ENCODE measurements at regions not wholly inside any gene's neighbourhood (a gene's known extent, or its start where the extent isn't known, plus 50 kb on each side); places are given as distances from the start of the nearest gene placed in this dataset.
"Not testable (repeated sequence)": the region's sequence is repeated elsewhere in the genome, so short reads cannot be mapped to it uniquely, and the experiment has no call there.

DNA sequence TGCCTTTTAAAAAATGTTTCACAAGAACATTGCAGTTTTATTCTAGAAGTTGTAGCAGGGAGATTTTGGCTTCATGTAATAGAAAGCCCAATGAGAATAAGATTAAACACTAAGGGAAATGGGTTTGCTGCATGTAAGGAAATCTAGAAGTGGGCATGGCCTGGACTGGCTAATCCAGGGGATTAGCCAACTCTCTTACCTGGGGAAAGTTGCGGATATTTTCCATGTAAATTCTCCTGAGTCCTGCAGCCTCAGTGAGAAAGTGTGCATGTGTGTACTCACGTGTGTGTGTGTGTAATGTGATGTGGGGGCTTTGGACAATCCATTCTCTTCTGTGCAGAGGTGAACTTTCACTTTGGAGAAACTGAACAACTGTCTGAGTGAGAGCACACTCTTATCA, 775.1 kb upstream of the TPTE start:
- DNase-seq, result not testable (repeated sequence)

DNA sequence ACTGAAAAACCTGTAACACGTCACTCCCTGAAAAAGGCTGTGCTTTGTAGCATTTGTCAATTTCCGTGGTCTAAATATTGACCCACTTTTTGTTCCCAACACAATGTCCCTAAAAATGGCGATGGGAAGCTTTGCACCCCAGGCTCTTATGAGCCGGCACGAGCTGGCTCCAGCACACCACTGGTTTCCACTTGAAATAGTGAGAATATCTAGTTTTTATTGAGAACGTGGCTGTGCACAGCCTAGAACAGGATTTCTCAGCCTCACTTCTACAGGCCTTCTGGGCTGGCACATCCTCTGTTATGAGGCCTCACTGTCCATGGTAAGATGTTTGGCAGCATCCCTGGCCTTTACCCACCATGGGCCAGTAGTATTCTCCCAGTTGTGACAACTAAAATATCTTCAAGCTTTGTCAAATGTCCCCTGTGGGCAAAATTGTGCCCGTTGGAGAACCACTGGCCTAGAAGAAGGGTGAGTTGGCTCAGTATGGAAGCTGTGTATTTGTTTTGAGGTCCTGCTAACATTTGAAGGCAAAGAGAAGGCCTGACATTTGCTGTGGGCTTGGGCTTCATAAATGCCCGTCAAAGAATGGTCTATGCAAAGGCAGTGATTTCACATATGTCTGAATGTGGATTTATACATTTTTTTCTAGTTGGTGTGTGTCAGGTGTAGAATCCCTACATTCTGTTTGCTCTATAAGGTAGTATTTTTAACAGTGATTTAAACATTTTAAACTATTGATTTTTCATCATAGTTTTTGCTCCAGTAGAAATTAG, 774.4 kb upstream of the TPTE start:
- not testable (repeated sequence) for DNase-seq

DNA sequence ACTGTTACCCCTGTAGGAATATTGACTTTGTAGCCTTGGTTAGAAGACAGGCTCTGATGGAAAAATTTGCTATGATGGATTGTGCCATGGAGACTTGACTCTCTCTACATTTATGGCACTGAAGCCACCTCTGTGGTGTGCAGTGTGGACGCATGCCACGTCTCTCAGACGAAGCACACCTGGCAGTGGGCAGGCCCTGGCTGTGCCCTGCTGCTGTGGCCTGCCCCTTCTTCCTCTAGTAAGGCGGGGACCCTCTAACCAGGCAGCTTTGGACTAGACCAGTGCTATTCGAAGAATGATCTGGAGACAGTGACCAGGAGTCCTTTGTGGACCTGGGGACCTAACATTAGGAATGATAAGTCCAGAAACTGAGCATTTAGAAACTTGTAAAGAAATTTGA, 773.5 kb upstream of the TPTE start:
- not testable (repeated sequence) for DNase-seq

DNA sequence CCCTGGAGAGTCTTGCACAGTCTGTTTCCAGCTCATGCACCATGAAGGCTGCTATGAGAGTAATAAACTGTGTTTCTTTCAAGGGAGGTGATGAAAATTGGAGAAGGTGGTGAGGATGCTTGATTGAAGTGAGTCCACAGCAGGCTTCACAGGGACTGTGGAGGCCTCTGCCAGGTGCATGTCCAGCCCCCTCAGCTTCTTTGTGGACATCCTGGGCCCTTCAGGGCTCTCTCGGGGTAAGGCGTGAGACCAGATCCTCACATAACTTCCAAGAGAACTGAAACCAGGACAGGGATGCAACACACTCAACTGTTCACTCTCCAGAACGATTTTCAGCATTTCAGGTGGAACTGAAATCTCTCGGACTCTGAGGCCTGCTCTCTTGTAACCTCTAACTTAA, 772.9 kb upstream of the TPTE start:
- DNase-seq, result not testable (repeated sequence)

DNA sequence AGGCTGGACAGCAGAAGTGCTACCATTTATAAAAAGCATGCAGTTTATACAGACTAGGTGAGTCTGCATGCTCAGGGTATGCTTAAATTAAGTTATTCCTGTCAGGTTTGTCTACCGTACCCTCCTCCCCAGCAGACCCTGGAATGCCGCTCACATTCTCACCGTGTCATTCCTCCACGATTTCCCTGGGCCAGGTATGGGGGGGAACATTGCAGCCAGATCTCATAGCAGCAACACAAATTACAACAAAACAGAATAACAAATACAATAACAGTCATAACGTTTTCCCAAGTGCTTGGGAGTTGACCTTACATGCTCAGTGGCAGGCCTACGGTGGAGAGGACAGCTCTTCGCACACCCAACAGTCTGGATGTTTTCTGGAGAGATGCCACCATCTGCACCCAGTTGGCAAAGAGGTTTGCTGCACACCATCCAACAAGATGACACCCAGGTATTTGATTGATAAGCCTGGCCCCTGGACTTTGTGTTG, 771.6 kb upstream of the TPTE start:
- not testable (repeated sequence) for DNase-seq

DNA sequence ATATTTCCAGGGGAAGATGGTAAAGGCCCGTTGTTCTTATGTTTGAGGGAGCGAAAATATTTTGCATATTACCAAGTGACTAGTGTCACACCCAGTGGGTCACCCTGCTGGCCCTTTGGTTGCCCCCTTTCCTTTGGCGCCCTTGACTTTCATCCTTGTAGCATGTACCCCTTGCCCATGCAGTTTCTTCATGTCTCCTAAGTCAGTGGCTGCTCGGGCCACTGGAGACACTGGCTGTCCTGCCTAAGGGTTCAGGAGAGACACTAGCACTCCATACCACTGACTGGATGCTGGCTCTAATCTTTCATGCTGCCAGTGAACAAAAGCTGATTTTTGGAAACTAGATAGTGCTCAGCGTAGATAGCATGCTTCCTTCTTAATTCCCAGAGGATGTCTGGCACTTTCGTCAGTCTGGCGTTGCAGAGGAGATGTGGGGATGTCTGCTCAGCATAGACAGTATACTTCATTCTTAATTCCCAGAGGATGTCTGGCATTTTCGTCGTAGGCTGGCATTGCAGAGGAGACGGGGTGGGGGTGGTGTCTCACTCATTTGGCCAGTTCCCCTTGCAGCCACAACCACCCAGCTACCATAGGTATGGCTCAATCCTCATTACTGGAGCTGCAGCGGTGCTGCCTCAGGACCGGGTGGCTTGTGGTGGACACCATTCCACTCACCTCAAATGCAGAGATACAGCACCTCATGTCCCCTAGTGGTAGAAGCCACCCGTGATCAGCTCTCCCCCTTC, 770.9 kb upstream of the TPTE start:
- no peak for DNase-seq

DNA sequence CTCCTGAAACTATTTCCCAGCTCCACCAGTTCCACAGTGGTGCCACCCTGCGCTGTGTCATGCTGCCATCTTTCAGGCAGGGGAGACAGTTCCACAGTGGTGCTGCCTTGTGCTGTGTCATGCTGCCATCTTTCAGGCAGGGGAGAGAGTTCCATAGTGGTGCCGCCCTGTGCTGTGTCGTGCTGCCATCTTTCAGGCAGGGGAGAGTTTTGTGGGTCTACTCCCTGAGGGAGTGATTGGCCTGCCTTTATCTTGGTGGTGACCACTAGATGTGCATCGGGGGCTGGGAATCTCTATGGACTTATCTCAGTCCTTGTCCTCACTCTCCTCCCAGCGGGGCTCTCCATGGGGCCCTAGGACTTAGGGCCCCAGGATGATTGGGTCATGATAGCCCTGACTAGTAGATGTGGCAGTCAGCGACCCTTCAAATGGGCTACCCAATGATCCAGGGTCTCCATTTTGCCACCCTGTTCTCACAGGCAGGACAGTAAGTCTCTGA, 770.2 kb upstream of the TPTE start:
- not testable (repeated sequence) for DNase-seq

DNA sequence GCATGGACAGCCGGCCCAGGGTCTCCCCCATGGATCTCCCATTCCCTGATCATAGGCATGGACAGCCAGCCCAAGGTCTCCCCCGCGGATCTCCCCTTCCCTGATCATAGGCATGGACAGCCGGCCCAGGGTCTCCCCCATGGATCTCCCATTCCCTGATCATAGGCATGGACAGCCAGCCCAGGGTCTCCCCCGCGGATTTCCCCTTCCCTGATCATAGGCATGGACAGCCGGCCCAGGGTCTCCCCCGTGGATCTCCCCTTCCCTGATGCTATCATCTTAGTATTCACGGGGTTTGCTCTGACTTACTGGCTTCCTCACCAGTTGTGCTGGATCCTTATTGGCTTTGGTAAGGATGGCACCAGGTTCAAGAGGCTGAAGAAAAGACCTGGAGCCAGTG, 769.4 kb upstream of the TPTE start:
- not testable (repeated sequence) for DNase-seq

DNA sequence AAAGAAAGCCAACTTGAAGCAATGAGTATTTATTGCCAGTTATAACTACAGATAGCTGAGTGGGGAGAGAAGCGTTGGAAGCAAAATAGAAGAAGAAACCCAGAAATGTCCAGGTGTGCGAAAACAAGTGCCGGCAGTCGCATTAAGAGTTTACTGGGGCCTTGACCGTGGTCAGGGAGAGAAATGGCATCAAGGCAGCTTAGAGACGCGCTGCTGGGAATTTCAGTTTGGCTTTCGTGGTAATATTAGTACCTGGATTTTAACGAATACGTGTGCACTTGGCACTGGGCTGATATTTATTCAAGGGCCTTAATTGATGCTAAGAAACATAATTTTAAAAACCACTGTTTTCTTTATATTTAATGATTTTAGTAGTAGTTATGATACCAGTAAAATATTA, 767.9 kb upstream of the TPTE start:
- not testable (repeated sequence) for DNase-seq

DNA sequence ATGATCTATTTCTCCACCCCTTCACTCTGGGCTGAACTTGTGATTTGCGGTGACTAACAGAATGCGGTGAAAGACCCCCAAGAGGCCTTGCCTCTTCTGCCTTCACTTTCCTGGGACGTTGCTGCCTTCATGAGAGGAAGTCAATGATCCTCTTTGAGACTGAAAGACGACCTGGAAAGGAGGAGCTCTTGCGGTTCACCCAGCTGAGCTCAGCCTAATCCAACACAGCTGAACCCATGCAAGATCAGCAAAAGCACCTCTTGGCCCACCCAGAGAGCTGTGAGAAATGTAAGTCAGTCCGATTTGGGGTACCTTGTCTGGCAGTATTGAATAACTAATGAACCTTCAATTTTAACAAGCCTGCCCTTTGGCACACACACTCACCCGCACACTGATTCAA, 767.4 kb upstream of the TPTE start:
- no peak for DNase-seq

DNA sequence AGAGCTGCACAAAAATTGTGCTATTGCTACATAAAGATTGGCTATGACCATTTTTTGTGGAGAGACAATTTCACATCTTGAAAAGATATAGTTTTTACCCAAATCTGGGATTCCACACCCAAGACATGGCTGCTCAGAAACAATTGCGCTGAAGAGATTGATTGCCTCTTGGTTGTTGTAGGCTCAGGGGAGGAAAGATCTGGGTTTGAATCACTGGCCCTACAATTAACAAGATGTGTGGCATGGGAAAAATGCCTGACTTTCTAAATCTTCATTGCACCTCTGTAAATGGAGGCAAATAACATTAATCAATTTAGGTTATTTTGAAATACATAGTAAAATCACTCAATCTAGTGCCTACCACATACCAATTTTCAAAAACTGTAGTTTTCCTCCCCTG, 766.9 kb upstream of the TPTE start:
- not testable (repeated sequence) for DNase-seq

DNA sequence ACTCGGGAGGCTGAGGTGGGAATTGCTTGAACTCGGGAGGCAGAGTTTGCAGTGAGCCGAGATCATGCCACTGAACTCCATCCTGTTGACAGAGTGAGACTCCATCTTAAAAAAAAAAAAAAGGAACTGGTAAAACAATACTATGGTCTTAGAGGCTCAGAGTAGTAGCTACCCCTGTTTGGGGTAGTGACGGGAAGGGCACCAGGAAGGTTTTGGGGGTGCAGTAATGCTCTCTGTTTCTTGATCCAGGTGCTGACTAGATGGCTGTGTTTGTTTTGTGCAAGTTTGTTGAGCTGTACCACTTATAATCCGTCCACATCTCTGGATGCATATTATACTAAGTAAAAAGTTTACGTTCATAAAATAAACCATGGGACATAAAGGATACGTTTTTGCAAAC, 765.8 kb upstream of the TPTE start:
- DNase-seq, result no peak

DNA sequence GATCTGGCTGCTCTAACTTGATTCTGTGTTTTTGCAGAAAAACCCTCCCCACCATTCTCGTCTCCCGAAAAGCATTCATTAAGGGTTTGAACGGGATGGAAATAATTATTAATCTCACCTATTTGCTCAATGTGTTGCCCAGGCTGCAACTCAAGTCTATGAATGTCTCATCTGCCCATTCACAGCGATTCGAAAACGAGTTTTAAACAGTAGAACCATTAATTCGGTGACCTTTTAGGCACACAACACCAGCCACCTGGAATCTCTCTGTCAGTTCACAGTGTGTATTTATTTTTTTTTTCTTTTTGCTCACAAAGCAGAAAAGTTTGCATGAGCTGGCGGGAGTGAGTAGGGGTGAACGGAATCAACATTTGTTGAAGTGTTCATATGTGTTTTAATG, 764.7 kb upstream of the TPTE start:
- no peak for DNase-seq

DNA sequence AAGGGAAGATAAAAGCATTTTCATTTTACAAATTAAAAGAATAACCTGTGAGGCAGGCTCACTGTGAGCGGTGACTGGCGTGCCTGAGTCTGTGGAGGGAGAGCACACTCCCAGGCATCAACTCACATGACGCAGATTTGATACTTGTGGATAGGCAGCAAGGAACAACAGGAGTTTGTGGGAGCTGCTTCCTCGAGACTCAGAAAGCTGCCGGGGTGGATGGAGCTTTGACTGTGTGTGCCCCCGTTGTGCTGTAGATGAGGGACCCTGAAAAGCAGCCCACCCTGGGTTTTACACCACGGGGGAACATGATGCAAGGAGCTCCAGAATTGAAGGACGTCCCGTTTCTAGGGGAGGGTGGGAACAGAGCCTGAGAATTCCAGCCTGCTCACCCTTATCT, 764.3 kb upstream of the TPTE start:
- DNase-seq, result not testable (repeated sequence)

DNA sequence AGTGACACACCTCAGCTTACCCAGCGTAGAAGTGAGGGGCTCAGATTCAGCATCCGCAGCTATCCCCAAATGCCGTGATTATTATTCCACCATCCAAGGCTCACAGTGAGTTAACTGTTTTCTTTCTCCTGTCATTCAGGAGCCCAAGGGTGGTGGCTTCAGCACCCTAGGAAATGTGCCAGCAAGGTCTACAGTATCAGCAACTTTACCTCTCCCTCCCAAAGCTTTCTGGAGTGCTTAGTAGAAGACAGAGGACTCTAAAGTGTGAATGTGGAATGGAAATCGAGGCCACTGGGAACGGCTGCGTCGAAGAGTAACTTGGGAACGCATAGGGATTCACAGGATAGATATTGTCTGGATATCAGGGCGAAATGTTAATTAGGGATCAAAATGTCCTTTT, 763.8 kb upstream of the TPTE start:
- not testable (repeated sequence) for DNase-seq

DNA sequence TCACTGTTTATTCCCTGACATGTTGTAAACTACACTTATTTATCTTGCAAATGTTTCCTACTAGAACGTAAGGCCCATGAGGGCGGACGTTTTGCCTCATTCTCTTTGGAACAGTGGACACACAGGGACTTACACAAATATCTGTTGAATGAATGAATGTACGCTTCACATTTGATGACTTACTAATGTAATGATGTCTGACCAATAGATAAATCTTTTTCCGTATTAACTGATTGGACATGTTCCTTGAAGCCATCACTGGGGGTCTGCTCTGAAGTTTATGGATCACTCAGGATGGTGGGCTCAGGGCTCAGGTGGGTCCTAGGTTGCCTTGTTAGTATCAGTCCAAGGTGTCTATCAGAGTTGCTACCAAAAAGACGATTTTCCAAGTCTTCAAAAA, 763.2 kb upstream of the TPTE start:
- no peak for DNase-seq

DNA sequence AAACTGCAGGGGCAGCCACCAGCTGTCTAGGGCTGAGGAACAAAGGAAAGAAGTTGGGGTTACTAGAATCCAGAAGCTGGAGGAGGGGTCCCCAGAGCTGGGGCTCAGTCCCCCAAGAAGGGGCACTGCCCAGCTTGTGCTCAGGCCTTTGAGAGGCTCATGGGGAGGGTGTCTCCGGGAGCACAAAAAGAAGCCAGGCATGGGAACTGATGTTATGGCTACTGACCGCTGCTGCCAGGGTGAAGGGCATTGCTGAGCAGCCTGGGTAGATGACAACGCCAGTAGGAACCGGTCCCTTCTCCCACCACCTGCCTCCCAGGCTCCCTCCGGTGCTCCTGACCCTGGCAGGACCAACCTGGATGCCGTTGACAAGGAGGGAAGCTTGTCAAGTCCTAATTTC, 762.5 kb upstream of the TPTE start:
- no peak for DNase-seq

DNA sequence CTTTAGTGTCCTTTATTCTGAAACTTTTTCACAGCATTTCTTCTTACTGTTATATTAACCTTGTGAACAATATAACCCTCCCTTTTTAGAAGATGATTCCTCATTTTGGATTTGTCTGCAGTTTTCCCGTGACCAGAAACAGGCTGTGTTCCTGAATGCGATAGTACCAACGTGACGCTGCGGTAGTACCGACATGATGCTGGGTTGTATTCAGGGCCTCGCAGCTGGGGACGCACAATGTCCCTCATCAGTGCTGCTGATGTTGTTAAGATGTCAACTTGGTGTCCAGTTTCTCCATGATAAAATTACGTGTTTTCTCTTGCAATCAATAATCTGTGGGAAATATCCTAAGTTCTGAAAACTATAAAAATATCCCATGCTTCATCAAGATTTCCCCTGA, 761.4 kb upstream of the TPTE start:
- no peak for DNase-seq

DNA sequence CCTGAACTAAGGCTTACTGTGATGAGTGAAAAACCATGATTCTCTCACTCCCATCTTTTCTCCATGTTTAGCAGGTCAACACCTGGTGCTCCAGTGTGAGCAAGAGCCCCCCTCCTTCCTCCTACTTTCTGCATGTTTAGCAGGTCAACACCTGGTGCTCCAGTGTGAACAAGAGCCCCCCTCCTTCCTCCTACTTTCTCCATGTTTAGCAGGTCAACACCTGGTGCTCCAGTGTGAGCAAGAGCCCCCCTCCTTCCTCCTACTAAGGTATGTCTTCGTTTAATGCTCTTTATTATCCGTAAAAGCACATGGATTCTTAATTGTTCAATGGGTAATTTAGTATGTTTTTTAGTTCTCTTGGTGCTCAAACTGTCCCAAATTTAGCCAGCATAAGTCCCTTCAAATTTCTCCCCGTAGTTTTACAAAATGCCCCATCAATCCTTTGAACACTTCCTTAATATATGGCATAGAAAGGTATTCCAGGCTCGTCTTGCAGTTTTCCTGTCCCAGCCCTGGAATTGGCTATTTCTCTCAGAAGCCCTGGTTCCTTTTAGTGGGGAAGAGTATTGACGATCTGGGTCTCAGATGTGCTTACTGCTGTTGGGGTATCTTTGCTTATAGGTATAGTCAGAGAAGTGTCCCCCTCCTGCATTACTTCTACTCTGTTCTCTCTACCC, 760.8 kb upstream of the TPTE start:
- no peak for DNase-seq

DNA sequence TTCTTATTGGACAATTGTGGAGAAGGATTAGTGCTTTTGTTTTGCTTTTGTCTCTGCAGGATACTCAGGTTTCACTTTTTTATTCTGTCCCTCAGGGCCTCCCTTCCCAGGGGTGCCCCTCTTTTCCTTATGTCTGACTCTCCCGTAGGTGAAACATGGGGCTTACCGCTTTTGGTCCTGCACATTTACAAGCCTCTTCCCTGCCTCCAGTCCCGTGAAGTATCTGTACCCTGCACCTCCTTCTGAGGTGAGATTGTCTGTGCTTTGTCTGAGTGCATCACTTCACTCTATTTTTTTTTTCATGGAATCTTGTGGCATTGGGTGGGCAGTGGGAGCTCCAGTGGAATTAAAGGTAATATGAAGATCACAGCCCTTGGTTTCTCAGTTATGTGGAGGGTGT, 758.1 kb upstream of the TPTE start:
- no peak for DNase-seq

DNA sequence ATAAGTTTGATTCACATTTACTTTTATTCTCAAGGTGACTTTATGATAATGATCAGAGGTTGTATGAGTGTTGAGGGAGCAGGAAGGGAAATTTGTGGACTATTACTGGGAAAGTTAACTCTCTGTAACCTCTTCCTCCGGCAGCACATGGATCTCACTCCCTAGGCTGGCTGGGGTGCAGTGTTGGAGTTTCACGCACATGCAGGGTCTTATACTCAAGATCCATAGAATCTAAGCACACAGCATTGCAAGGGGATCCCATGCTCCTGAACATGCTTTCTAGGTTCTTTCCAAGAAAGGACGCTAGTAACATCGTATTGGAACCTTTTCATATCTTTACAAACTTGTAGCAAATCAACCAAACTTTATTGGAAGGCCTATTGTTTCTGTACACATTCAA, 757.6 kb upstream of the TPTE start:
- no peak for DNase-seq

DNA sequence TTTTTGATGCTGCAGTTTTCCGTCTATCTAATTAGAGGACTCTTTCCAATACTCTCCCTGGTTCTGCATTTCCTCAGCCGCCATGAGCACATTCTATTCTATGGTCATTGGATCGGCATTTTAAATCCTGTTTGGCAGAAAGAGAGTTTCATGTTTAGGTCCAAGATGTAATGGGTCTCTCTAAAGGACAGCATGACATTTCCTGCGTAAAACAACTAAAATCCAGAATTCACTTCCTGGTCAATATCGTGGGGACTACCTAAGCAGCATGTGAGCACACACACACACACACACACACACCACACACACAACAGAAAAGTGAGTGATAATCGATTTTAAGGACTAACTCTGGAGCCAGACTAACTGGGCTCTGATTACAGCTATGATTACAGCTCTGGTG, 757.1 kb upstream of the TPTE start:
- DNase-seq, result not testable (repeated sequence)

DNA sequence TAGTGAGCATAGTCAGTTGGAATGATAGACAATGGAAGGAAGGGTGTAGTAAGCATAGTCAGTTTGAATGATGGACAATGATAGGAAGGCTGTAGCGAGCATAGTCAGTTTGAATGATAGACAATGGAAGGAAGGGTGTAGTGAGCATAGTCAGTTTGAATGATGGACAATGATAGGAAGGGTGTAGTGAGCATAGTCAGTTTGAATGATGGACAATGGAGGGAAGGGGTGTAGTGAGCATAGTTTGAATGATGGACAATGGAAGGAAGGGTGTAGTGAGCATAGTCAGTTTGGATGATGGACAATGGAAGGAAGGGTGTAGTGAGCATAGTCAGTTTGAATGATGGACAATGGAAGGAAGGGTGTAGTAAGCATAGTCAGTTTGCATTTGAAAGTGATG, 755.8 kb upstream of the TPTE start:
- DNase-seq, result not testable (repeated sequence)
